Inflammatory macrophage (primary cell): ENCODE measurements at regions not wholly inside any gene's neighbourhood (a gene's known extent, or its start where the extent isn't known, plus 50 kb on each side); places are given as distances from the start of the nearest gene placed in this dataset.

Experiments
- DNase-seq, 2 donors: peaks; one replicate each; pipeline ENCODE4 v3.0.0-alpha.2; 2020 to 2022

DNA sequence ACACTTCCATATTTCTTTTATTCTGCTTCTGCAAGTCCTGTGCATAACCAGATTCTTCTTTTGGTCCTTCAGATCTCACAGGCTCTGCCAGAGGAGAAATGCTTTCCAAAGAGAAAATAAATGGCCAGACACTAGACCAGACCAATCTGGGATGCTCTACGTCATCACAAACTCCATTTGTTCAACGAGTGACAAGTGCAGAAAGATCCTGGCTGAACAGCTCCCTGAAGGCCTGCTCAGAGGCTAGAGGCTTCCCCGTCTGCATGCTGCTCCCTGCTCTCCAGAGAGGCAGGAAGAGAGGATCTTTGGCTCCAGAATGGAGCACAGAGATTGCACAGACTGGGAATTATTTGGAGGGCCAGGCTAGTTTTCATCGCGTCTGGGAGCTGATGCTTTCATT, 232.7 kb downstream of the MAF start:
- DNase-seq, result no peak

GRCh38 chr16:79366635-79367034, 233.9 kb downstream of the MAF start:
- DNase-seq, result no peak

DNA sequence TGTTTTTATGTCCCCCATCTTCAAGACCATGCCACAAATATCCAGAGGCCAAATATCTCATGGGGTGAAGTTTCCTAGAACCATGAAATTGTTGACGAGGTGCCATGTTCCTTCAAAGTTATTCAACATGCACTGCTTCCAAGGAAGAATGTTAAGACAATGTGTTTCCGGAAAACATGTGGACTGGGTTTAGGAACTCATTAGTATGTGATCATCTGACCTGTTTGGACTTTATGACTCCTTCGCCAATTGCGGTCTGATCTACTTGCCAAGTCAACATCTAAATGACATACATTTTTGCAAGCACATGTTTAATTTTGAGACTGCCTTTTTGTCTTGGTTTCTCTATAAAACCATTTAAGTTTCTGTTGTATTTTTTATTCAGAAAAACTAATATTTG, 234.8 kb downstream of the MAF start:
- DNase-seq, result no peak

- no peak for DNase-seq
Measured at GRCh38 chr16:79363484-79363883, 237.1 kb downstream of the MAF start.

GRCh38 chr16:79363035-79363434, 237.5 kb downstream of the MAF start:
- DNase-seq, result no peak

DNA sequence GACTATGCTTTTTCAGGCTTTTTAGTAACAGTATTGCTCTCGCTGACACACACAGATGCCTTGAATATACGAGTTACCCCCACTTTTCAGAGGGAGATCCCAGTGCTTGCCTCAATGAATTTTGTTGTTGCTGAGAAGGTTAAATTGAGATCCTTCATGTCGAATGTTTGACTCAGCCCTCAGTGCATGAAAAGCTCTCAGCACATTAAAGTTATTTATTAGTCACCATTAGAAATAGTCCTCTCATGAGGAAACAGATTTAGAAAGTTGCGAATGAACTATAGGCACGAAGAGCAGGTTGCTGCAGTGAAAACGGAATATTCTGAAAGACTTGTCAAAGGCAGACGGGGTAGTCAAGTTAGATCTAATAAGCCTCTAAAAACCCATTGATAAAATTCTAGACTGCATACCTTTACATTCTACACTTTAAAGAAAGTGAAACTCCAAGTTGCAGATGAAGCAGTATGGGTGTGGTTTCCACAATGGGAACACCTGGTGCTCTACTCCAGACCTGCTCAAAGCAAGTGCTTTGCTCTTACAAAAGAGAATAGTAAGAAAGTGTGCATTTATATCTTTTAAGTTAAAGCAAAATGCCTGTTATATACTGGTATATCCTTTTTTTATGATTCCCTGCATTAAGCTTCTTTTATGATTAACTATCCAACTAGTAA, 238.1 kb downstream of the MAF start:
- no peak for DNase-seq

DNA sequence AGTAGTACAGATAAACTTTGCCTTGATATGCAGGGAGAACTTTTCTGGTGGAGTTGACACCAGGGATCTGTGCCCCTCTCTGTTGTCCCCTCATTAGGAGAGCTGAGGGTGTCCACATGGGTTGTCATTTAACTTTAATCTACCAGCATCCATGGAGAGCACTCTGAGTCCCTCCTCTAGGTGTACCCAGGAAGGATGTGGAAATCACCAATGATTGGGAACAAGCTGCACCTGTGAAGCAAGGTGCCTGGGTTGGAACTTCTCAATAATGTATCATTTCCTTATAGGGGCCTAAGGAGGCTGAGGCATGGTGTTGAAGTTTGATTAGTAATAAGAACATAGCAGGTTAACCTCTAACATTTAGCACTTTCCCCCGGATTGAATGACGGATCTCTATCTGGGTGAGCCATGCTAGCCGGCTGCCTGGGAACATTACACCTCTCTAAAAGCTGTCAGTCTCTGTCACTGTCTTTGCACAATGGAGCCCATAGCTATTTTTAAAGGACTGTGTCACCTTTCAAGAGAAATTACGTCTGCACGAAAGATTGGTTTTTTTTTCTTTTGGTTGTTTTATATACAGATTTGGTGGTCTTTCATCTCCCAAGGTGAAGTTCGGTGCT, 239.3 kb downstream of the MAF start:
- DNase-seq, result no peak

- DNase-seq, result no peak
Measured at GRCh38 chr16:79360267-79360666, 240.3 kb downstream of the MAF start.

- DNase-seq, result no peak
Measured at GRCh38 chr16:79359082-79359481, 241.5 kb downstream of the MAF start.

DNA sequence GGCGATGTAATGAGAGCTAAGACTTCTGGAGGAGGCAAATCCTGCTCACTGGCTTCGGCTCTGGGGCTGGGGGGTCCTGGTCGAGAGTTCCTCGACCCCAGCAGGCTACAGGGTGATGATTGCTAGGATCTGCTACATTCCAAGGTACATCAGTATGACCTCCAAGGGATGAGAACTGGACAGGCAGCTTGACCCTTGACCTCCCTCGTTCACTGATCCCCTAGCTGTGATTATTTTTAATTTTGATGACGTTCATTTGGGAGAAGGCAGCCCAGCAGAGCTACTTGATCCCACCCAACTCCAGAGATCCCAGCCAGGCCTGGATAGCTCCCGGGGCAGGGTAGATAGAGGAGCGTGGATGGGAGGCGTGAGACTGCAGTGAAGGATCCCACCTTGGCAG, 242.3 kb downstream of the MAF start:
- no peak for DNase-seq

DNA sequence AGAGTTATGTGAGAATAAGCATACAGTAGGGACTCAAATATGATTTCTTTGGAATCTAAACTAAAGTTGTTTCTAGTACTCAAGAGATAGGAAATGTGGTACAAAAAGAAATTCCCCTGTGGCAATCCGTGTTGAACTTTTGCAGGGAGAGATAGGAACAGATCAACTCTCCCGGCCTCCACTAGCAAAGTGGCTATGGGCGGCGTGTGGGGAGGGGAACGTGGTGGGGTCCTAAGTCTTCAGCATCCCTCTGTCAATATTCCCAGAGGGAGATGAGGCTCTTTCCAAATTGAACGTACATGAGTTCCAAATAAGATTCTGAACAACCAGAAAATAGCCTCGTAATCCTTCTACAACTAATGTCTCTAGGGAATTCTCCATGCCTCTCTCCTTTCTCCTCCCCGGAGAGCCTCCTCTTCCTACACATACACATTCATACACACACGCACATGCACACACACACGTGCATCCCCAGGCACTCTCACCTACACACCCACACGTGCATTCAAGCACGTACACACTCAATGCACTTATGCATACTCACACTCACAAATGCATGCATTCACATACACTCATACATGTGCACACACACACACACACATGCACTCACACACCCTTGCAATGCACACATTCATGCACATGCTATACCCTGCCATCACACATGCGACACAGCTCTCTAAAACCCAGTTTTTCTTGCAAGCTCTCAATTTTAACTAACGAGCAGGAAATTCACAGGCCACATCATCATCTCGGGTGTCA, 244.8 kb downstream of the MAF start:
- DNase-seq, result no peak

DNA sequence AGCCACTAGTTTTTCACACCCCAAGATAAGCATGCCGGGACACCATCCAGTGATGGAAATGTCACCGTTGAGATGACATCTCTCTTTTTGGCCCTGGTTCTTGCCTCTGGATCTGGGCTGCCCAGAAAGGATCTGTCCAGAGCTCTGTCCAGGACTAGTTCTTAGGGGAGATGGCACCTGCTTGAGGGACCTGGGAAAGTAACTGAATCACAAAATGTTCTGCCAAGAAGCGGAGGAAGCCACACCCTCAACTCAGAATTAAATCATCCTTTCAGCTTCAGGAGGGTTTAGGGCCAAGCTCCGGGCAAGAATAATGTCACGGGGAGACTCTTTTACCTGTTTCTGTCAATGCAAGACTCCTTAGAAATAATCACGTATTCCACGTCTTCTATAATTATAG, 248.6 kb downstream of the MAF start:
- no peak for DNase-seq

DNA sequence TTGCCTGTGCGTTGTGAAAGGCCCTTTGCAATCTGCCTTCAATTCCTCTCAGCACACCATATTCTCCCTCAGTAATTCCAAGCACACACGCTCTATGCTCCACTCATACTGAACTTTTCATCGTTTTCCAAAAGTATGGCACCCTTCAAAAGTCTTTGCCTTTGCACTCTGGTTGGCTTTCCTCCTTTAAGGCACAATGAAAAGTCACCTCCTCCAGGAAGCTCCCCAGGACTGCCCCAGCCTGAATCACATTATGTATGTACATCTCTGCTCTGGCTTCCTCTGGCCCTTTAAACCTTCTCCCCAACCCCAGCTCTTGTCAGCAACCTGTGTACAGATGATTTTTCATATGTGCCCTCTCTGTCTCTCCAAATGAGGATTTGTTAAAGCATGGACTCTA, 250.7 kb downstream of the MAF start:
- DNase-seq, result no peak

DNA sequence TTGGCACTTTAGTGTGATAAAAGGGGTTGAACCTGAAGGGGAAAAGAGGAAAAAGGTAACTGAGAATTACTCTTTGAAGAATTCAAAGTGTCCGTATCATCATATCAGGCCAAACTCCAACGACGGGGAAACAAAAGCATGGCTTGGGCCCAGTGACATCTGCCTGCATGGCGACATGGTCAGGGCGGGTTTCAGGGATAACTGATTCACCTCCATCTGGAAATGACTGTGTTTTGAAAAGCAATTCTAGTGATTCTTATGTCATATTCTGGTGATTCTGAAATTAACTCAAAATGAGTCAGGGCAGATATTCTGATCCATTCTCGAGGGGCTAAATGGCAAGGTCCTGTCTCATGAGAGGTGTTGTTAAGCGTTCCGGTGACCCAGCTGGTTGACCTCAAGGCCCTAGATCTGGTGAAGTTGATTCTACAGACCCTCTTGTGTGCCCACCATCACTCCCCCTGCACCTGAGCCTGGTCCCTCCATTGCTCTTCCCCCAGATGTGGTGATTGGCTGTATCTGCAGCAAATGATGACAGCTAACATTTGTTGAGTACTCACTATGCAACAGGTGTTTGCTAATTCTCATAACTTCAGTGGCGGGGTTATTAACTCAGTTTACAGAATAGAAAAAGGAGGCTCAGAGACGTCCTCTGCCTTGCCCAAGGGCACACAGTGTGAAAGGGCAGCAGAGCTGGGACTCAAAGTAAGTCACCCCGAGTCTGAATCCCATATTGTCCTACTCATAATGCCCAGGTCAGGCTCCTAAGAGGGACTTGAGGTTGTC, 251.8 kb downstream of the MAF start:
- no peak for DNase-seq

DNA sequence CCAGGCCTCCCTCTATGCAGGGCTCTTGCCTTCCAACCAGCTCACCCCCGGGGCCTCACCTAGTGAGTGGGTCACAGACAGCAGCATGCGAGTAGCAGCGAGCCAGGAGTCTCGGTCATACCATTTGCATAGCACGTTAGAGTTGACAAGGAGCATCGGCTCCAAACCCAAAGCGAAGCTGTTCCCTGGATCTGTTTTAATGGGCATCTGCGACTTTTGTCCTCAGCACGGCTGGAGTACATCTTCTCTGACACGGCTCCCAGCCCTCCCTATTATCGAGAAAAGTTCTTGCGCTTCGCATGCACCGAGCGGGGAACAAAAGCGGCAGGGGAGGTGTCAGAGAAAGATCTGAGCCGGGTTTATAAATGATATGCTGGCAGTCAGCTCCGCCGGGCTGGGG, 253.3 kb downstream of the MAF start:
- DNase-seq, result no peak

GRCh38 chr16:79339863-79340262, 260.7 kb downstream of the MAF start:
- DNase-seq, result no peak

- DNase-seq, result no peak
Measured at GRCh38 chr16:79337906-79338305, 262.6 kb downstream of the MAF start.

GRCh38 chr16:79336437-79337229, 263.9 kb downstream of the MAF start:
- DNase-seq, result no peak

- peak in 1 of 2 donors; percentile 9 for DNase-seq
Measured at GRCh38 chr16:79334127-79334526, 266.4 kb downstream of the MAF start.

DNA sequence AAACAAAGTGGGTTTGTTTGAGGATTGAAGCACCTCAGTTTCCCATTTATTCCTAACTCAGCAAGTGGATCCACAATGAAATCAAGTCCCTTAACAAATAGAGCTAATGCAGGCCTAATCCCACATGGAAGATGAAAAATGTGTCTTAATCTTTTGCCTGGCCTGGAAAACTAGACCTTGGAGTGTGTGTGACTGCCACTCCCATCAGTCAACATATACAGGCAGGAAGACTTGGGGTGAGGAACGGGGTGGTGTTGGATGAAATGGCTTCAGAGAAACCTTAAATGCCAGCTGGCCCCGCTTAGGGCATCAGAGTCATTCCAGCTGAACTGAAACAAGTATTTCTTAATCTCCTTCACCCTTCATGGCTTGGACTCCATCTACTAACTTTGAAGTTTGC, 269.5 kb downstream of the MAF start:
- no peak for DNase-seq

DNA sequence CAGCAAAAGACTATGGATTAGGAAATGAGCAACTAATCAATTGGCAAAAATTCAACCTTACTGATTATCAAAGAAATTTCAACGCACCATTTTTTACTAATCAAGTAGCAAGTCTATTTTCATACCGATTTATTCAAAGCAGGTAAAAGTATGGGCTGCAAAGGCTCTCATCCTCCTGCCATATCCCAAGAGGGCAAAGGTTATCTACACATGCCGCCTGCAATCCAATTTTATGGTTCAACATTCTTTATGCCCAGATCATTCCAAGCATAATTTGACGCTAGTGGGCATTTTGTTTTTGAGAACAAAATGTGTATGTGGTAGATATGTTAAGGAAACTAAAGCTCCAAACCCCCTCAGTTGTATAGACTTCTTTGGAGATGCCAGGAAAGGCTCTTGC, 270.6 kb downstream of the MAF start:
- no peak for DNase-seq

DNA sequence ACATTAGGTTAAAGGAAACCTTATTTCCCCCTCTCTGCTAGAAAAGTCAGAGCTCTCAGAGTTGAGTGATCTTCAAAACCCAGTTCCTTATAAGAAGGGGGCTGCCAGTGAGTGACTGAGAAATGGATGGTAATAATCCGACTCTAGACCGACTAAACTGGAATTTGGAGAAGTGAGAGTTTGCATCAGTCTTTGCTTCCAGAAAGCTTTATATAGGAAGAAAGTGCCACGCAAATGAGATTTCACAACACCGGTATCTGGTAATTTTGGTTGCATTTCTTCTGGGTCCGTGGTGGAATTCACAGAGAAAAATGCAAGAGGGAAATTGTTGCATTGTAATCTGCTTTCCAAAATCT, 271.4 kb downstream of the MAF start:
- DNase-seq, result peak; percentile 86 to 95
